ENCODE measurements at regions not wholly inside any gene's neighbourhood (a gene's known extent, or its start where the extent isn't known, plus 50 kb on each side); places are given as distances from the start of the nearest gene placed in this dataset.
"Not testable (repeated sequence)": the region's sequence is repeated elsewhere in the genome, so short reads cannot be mapped to it uniquely, and the experiment has no call there.

- peak; percentile 91 for DNase-seq (ENCODE audit: low read depth)
Observed at GRCh38 chr5:40223884-40224402, 455.8 kb upstream of the PTGER4 start.

- DNase-seq (ENCODE audit: low read depth) = peak; percentile 95
Observed at GRCh38 chr5:40221796-40222195, 457.9 kb upstream of the PTGER4 start.

- DNase-seq (ENCODE audit: low read depth) = peak; percentile 12
Observed at GRCh38 chr5:40221255-40221654, 458.5 kb upstream of the PTGER4 start.

- peak; percentile 47 for DNase-seq (ENCODE audit: low read depth)
Observed at GRCh38 chr5:40220260-40220659, 459.5 kb upstream of the PTGER4 start.

GRCh38 chr5:40217553-40217952 lies 462.2 kb upstream of the PTGER4 start:
- DNase-seq (ENCODE audit: low read depth) = no peak

- no peak for DNase-seq (ENCODE audit: low read depth)
Observed at GRCh38 chr5:40210694-40211093, 469.0 kb upstream of the PTGER4 start.

GRCh38 chr5:40206030-40206429 lies 473.7 kb upstream of the PTGER4 start:
- DNase-seq (ENCODE audit: low read depth) = no peak

- no peak for DNase-seq (ENCODE audit: low read depth)
Observed at GRCh38 chr5:40204144-40204543, 475.6 kb upstream of the PTGER4 start.

GRCh38 chr5:40202814-40203440 lies 476.8 kb upstream of the PTGER4 start:
- DNase-seq (ENCODE audit: low read depth) = no peak

GRCh38 chr5:40198736-40199135 lies 481.0 kb upstream of the PTGER4 start:
- DNase-seq (ENCODE audit: low read depth) = peak; percentile 55

GRCh38 chr5:40195574-40195973 lies 484.1 kb upstream of the PTGER4 start:
- DNase-seq (ENCODE audit: low read depth) = not testable (repeated sequence)

- no peak for DNase-seq (ENCODE audit: low read depth)
Observed at GRCh38 chr5:40191150-40191549, 488.6 kb upstream of the PTGER4 start.

GRCh38 chr5:40172721-40173120 lies 507.0 kb upstream of the PTGER4 start:
- DNase-seq (ENCODE audit: low read depth) = peak; percentile 72

GRCh38 chr5:40171971-40172370 lies 507.7 kb upstream of the PTGER4 start:
- DNase-seq (ENCODE audit: low read depth) = peak; percentile 84

- no peak for DNase-seq (ENCODE audit: low read depth)
Observed at GRCh38 chr5:40167283-40167682, 512.4 kb upstream of the PTGER4 start.

- peak; percentile 37 for DNase-seq (ENCODE audit: low read depth)
Observed at GRCh38 chr5:40166802-40167201, 512.9 kb upstream of the PTGER4 start.

GRCh38 chr5:40165789-40166728 lies 513.7 kb upstream of the PTGER4 start:
- DNase-seq (ENCODE audit: low read depth) = peak; percentile 61

GRCh38 chr5:40165106-40165788 lies 514.5 kb upstream of the PTGER4 start:
- peak; percentile 24 for DNase-seq (ENCODE audit: low read depth)

GRCh38 chr5:40160435-40160834 lies 519.3 kb upstream of the PTGER4 start:
- no peak for DNase-seq (ENCODE audit: low read depth)

- DNase-seq (ENCODE audit: low read depth) = no peak
Observed at GRCh38 chr5:40154194-40154593, 525.5 kb upstream of the PTGER4 start.

GRCh38 chr5:40150896-40151295 lies 528.8 kb upstream of the PTGER4 start:
- peak; percentile 16 for DNase-seq (ENCODE audit: low read depth)

GRCh38 chr5:40141896-40142295 lies 537.8 kb upstream of the PTGER4 start:
- DNase-seq (ENCODE audit: low read depth) = no peak
